GM23338 (cell line): ENCODE measurements at regions not wholly inside any gene's neighbourhood (a gene's known extent, or its start where the extent isn't known, plus 50 kb on each side); places are given as distances from the start of the nearest gene placed in this dataset.

Experiments
- ATAC-seq: fragments of 200-7000 bp; cut with Tn5 transposase; 3 replicates; pipeline ENCODE4 v1.9.1; 2020
- DNase-seq: peaks from one replicate; pipeline ENCODE4 v3.0.0-alpha.2; 2015; ENCODE audit warnings: low spot score
- H2AFZ ChIP-seq: fragments of 200-600 bp; sonication (generic); 2 replicates; pipeline ENCODE4 v1.8.0; 2016; ENCODE audit warnings: antibody characterized with exemption, mild to moderate bottlenecking, moderate library complexity
- H3F3A ChIP-seq: fragments of 200-600 bp; sonication (generic); replicated peaks from 2 replicates; pipeline ENCODE4 v1.8.0; 2017; ENCODE audit warnings: antibody characterized with exemption, mixed run types, low read depth
- H3K27ac ChIP-seq: fragments of 200-600 bp; sonication (generic); 2 replicates; pipeline ENCODE4 v1.6.1; 2016; ENCODE audit warnings: low read depth
- H3K27me3 ChIP-seq: fragments of 200-600 bp; sonication (generic); 2 replicates; pipeline ENCODE4 v1.8.0; 2016; ENCODE audit warnings: mild to moderate bottlenecking, mixed run types, moderate library complexity; ENCODE audit not compliant: insufficient read depth
- H3K36me3 ChIP-seq: fragments of 200-600 bp; sonication (generic); 2 replicates; pipeline ENCODE4 v1.8.0; 2016; ENCODE audit warnings: mild to moderate bottlenecking; ENCODE audit not compliant: insufficient read depth
- H3K4me1 ChIP-seq: fragments of 200-600 bp; sonication (generic); 2 replicates; pipeline ENCODE4 v1.8.0; 2016; ENCODE audit warnings: mild to moderate bottlenecking, moderate library complexity; ENCODE audit not compliant: insufficient read depth
- H3K4me2 ChIP-seq: fragments of 200-600 bp; sonication (generic); 2 replicates; pipeline ENCODE4 v1.7.1; 2017; ENCODE audit warnings: mixed run types
- H3K4me3 ChIP-seq: fragments of 200-600 bp; sonication (generic); 2 replicates; pipeline ENCODE4 v1.6.1; 2016; ENCODE audit warnings: mixed run types
- H3K79me2 ChIP-seq: fragments of 200-600 bp; sonication (generic); replicated peaks from 2 replicates; pipeline ENCODE4 v1.8.0; 2017; ENCODE audit warnings: mild to moderate bottlenecking; ENCODE audit not compliant: insufficient read depth
- H3K9me2 ChIP-seq: fragments of 200-600 bp; sonication (generic); 2 replicates; pipeline ENCODE4 v1.8.0; 2017; ENCODE audit not compliant: insufficient read depth
- H4K20me1 ChIP-seq: fragments of 200-600 bp; sonication (generic); replicated peaks from 2 replicates; pipeline ENCODE4 v1.8.0; 2017; ENCODE audit warnings: mild to moderate bottlenecking; ENCODE audit not compliant: insufficient read depth
- H3K27ac Mint-ChIP-seq: 2 replicates; pipeline ENCODE4 v1.8.0; 2020; ENCODE audit warnings: inconsistent platforms, mild to moderate bottlenecking, moderate library complexity, mixed read lengths
- H3K27me3 Mint-ChIP-seq: 3 replicates; pipeline ENCODE4 v1.8.0; 2022; ENCODE audit warnings: low read depth, mild to moderate bottlenecking, moderate library complexity, mixed read lengths, inconsistent platforms; ENCODE audit not compliant: insufficient read depth, poor library complexity
- H3K36me3 Mint-ChIP-seq: 3 replicates; pipeline ENCODE4 v1.8.0; 2021; ENCODE audit warnings: low read depth, mild to moderate bottlenecking, inconsistent platforms, moderate library complexity, mixed read lengths
- H3K4me1 Mint-ChIP-seq: 3 replicates; pipeline ENCODE4 v1.8.0; 2020; ENCODE audit warnings: mild to moderate bottlenecking, inconsistent platforms, mixed read lengths
- H3K4me3 Mint-ChIP-seq: 3 replicates; pipeline ENCODE4 v1.8.0; 2021; ENCODE audit warnings: moderate library complexity, mild to moderate bottlenecking, inconsistent platforms, mixed read lengths
- H3K9me3 Mint-ChIP-seq: 3 replicates; pipeline ENCODE4 v1.8.0; 2020; ENCODE audit warnings: moderate library complexity, mild to moderate bottlenecking, inconsistent platforms, mixed read lengths
- CREB1 ChIP-seq: fragments of 250-450 bp; sonication (Bioruptor Pico); IDR thresholded peaks from 2 replicates; pipeline ENCODE4 v1.5.0; 2020; ENCODE audit warnings: low read depth, mild to moderate bottlenecking, moderate library complexity
- EZH2phosphoT487 ChIP-seq: fragments of 200-600 bp; sonication (generic); IDR thresholded peaks from one replicate; pipeline ENCODE4 v1.8.1; 2018; ENCODE audit warnings: antibody characterized with exemption; ENCODE audit not compliant: unreplicated experiment
- JUNB ChIP-seq: IDR thresholded peaks from one replicate; pipeline ENCODE4 v1.6.1; 2016; ENCODE audit warnings: antibody characterized with exemption; ENCODE audit not compliant: unreplicated experiment
- NANOG ChIP-seq: IDR thresholded peaks from 2 replicates; pipeline ENCODE4 v1.6.1; 2016; ENCODE audit warnings: antibody characterized with exemption, borderline replicate concordance
- REST ChIP-seq: IDR thresholded peaks from one replicate; pipeline ENCODE4 v1.6.1; 2018; ENCODE audit warnings: antibody characterized with exemption; ENCODE audit not compliant: unreplicated experiment
- STAT1 ChIP-seq: IDR thresholded peaks from one replicate; pipeline ENCODE4 v1.6.1; 2016; ENCODE audit warnings: antibody characterized with exemption; ENCODE audit not compliant: unreplicated experiment
- ZNF114 ChIP-seq: fragments of 250-450 bp; sonication (Bioruptor Pico); IDR thresholded peaks from 2 replicates; pipeline ENCODE4 v1.5.0; 2020; ENCODE audit warnings: mild to moderate bottlenecking, moderate library complexity
- TF ChIP-seq, protein P1 (sequence below), 2 experiments: fragments of 200-600 bp in 1 of 2; sonication (generic) in 1 of 2; conservative IDR thresholded peaks; 2 replicates each; pipeline versions ENCODE4 v1.5.1 to v1.6.1; 2016 to 2017; ENCODE audit warnings: antibody characterized with exemption in 2 of 2, low read depth in 2 of 2, mild to moderate bottlenecking in 2 of 2, moderate library complexity in 1 of 2

DNA sequence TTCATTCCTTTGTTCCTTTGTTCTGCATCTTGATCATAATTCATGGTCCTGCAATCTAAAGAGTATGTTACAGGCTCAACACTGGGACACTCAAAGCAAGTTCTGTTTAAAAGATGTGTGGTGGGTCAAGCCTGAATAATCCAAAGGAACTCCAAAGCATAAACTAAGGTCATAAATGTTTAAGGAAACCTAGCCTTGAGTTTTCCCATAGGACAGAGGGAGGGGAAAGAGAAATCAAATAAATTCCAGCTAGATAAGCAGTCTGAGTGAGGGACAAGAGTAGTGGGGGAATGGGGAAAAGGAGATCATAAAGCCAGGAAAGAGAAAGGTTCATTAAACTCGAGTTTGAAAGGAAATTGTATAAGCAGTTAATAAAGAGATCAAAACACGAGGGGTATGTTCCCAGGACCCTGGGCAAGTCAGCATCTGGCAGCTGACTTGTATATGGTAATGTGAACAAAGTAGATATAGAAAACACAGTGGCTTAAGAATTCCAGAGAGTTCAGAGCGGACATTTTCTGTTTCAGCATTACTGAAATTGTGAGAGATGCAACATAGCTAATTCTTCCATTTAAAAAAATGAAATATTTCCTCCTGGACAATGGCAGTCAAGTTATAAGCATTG, 125.8 kb upstream of the EDNRA start (continued):
- TF ChIP-seq, protein P1, sequence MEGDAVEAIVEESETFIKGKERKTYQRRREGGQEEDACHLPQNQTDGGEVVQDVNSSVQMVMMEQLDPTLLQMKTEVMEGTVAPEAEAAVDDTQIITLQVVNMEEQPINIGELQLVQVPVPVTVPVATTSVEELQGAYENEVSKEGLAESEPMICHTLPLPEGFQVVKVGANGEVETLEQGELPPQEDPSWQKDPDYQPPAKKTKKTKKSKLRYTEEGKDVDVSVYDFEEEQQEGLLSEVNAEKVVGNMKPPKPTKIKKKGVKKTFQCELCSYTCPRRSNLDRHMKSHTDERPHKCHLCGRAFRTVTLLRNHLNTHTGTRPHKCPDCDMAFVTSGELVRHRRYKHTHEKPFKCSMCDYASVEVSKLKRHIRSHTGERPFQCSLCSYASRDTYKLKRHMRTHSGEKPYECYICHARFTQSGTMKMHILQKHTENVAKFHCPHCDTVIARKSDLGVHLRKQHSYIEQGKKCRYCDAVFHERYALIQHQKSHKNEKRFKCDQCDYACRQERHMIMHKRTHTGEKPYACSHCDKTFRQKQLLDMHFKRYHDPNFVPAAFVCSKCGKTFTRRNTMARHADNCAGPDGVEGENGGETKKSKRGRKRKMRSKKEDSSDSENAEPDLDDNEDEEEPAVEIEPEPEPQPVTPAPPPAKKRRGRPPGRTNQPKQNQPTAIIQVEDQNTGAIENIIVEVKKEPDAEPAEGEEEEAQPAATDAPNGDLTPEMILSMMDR (conservative IDR thresholded peaks at IDR 0.05; ENCODE audit: low read depth in 2 of 2), result no peak
- TF ChIP-seq CREB1, result no peak
- TF ChIP-seq NANOG, result no peak
- no peak for TF ChIP-seq ZNF114 (CRISPR knock-in tag)
- TF ChIP-seq STAT1, result no peak

GRCh38 chr4:147355847-147356246, 125.0 kb upstream of the EDNRA start:
- Histone ChIP-seq H3K27me3 (no peaks in the 10 kb centered on the region), H3K4me1 (no peaks in the 10 kb centered on the region), H2AFZ (no peak overlapping the region), H3K9me2 (no peaks in the 10 kb centered on the region), H3F3A (no peaks in the 10 kb centered on the region), H3K36me3 (no peaks in the 10 kb centered on the region), H3K79me2 (no peaks in the 10 kb centered on the region), H4K20me1 (no peaks in the 10 kb centered on the region), H3K4me3 (no peak overlapping the region), H3K4me2 (no peak overlapping the region), H3K27ac (no peak overlapping the region)
- Mint-ChIP-seq H3K4me1 (no peaks in the 10 kb centered on the region), H3K27me3 (no peaks in the 10 kb centered on the region), H3K27ac (no peak overlapping the region), H3K4me3 (no peak overlapping the region), H3K36me3 (peaks cover 4% of the 10 kb centered on the region; the same call in 1 of the 3 replicates), H3K9me3 (peaks cover 8% of the 10 kb centered on the region; the same call in 2 of the 3 replicates)
- DNase-seq, result no peak
- TF ChIP-seq, protein P1 (conservative IDR thresholded peaks at IDR 0.05; ENCODE audit: low read depth in 2 of 2), result no peak
- TF ChIP-seq CREB1, result no peak
- no peak for TF ChIP-seq EZH2phosphoT487
- TF ChIP-seq REST, result no peak
- no peak for TF ChIP-seq JUNB
- no peak for ATAC-seq
